CD14-positive monocyte (primary cell): ENCODE measurements at regions not wholly inside any gene's neighbourhood (a gene's known extent, or its start where the extent isn't known, plus 50 kb on each side); places are given as distances from the start of the nearest gene placed in this dataset.

Source experiments
- DNase-seq, 3 donors: peaks; one replicate each; pipeline ENCODE4 v3.0.0-alpha.2; 2011 to 2022
- H2AFZ ChIP-seq: 2 replicates; pipeline ENCODE4 v1.6.0; 2012; ENCODE audit warnings: mild to moderate bottlenecking, low read depth, low read length, inconsistent platforms; ENCODE audit not compliant: insufficient read depth, poor library complexity, severe bottlenecking
- H3K27ac ChIP-seq, 2 donors: 1 replicate in 1 of 2; 2 replicates in 1 of 2; pipeline ENCODE4 v1.5.1; 2012 to 2013; ENCODE audit warnings: low read length in 2 of 2, control low read depth in 1 of 2, inconsistent platforms in 1 of 2, low read depth in 1 of 2, mild to moderate bottlenecking in 1 of 2
- H3K27me3 ChIP-seq, 2 donors: one replicate each; pipeline versions ENCODE4 v1.6.0 to v1.6.1; 2011 to 2013; ENCODE audit warnings: low read length in 2 of 2; ENCODE audit not compliant: control insufficient read depth in 2 of 2, insufficient read depth in 2 of 2
- H3K36me3 ChIP-seq, 2 donors: replicated peaks in 1 of 2; 1 replicate in 1 of 2; 2 replicates in 1 of 2; pipeline versions ENCODE4 v1.5.1 to v1.6.1; 2012 to 2013; ENCODE audit warnings: low read length in 2 of 2, control low read depth in 1 of 2, inconsistent platforms in 1 of 2, mild to moderate bottlenecking in 1 of 2; ENCODE audit not compliant: insufficient read depth in 2 of 2, control insufficient read depth in 1 of 2
- H3K4me1 ChIP-seq, 2 donors: 1 replicate in 1 of 2; 2 replicates in 1 of 2; pipeline versions ENCODE4 v1.5.1 to v1.6.1; 2012 to 2013; ENCODE audit warnings: low read length in 2 of 2, control low read depth in 1 of 2, inconsistent platforms in 1 of 2, mild to moderate bottlenecking in 1 of 2, moderate library complexity in 1 of 2; ENCODE audit not compliant: insufficient read depth in 2 of 2, control insufficient read depth in 1 of 2
- H3K4me2 ChIP-seq: replicated peaks from 2 replicates; pipeline ENCODE3; 2012; ENCODE audit warnings: low read length, moderate library complexity, mild to moderate bottlenecking; ENCODE audit not compliant: poor library complexity, severe bottlenecking; ENCODE audit errors: extremely low read depth
- H3K4me3 ChIP-seq, 3 experiments: fragments of 200-600 bp in 1 of 3; sonication (generic) in 1 of 3; replicated peaks in 1 of 3; 1 replicate in 2 of 3; 2 replicates in 1 of 3; pipeline ENCODE4 v1.5.1; 2011 to 2013; ENCODE audit warnings: low read length in 3 of 3, mild to moderate bottlenecking in 3 of 3, control low read depth in 2 of 3, low read depth in 2 of 3, inconsistent platforms in 1 of 3, moderate library complexity in 1 of 3
- H3K79me2 ChIP-seq: 2 replicates; pipeline ENCODE4 v1.6.0; 2012; ENCODE audit warnings: mild to moderate bottlenecking, control low read depth, inconsistent platforms, low read length, moderate library complexity; ENCODE audit not compliant: insufficient read depth
- H3K9ac ChIP-seq: 2 replicates; pipeline ENCODE4 v1.6.0; 2017; ENCODE audit warnings: low read length, mild to moderate bottlenecking; ENCODE audit not compliant: insufficient read depth, poor library complexity, severe bottlenecking
- H3K9me3 ChIP-seq, 2 donors: replicated peaks in 1 of 2; 1 replicate in 1 of 2; 2 replicates in 1 of 2; pipeline versions ENCODE4 v1.5.1 to v1.6.1; 2012 to 2013; ENCODE audit warnings: low read length in 2 of 2, control low read depth in 1 of 2; ENCODE audit not compliant: control insufficient read depth in 1 of 2, insufficient read depth in 1 of 2
- H4K20me1 ChIP-seq: 2 replicates; pipeline ENCODE4 v1.6.0; 2012; ENCODE audit warnings: mild to moderate bottlenecking, low read length, control low read depth, moderate library complexity; ENCODE audit not compliant: insufficient read depth
- H3K27ac Mint-ChIP-seq, 7 donors: one replicate each; pipeline ENCODE4 v1.8.0; 2020; ENCODE audit warnings: mild to moderate bottlenecking in 7 of 7, mixed read lengths in 7 of 7, moderate library complexity in 6 of 7, inconsistent platforms in 2 of 7
- H3K27me3 Mint-ChIP-seq, 3 donors: one replicate each; pipeline ENCODE4 v1.8.0; 2021 to 2022; ENCODE audit warnings: low read depth in 3 of 3, mild to moderate bottlenecking in 3 of 3, mixed read lengths in 3 of 3, moderate library complexity in 3 of 3, inconsistent platforms in 1 of 3
- H3K36me3 Mint-ChIP-seq, 2 donors: one replicate each; pipeline ENCODE4 v1.8.0; 2020; ENCODE audit warnings: mixed read lengths in 2 of 2, inconsistent platforms in 1 of 2, mild to moderate bottlenecking in 1 of 2
- H3K4me1 Mint-ChIP-seq: one replicate; pipeline ENCODE4 v1.8.0; 2020; ENCODE audit warnings: mild to moderate bottlenecking, mixed read lengths
- H3K4me3 Mint-ChIP-seq, 2 donors: one replicate each; pipeline ENCODE4 v1.8.0; 2020; ENCODE audit warnings: mild to moderate bottlenecking in 2 of 2, mixed read lengths in 2 of 2, moderate library complexity in 1 of 2
- H3K9me3 Mint-ChIP-seq, 7 donors: one replicate each; pipeline ENCODE4 v1.8.0; 2020 to 2022; ENCODE audit warnings: mixed read lengths in 7 of 7, mild to moderate bottlenecking in 6 of 7, moderate library complexity in 6 of 7, inconsistent platforms in 2 of 7
- CTCF ChIP-seq: fragments of 200-600 bp; IDR thresholded peaks from one replicate; pipeline ENCODE4 v1.8.0; 2022; ENCODE audit warnings: antibody characterized with exemption, mild to moderate bottlenecking
- WGBS: methylation state at CpG from one replicate; pipeline ENCODE4 v1.1.5; 2013; ENCODE audit warnings: missing lambda C conversion rate; ENCODE audit not compliant: insufficient coverage; 5-methylcytosine and 5-hydroxymethylcytosine counted together
- intact Hi-C, 2 donors: fragments of 100-400 bp; cut with micrococcal nuclease; formaldehyde crosslinking; loops; one replicate each; pipeline versions ENCODE4 v1.15.0 to v1.15.1; 2023

GRCh38 chr7:25633426-25634036, 405.2 kb upstream of the NPVF start:
- Histone ChIP-seq H3K9me3 (no peaks in the 10 kb centered on the region), H3K27ac (no peak overlapping the region), H3K4me1 (no peaks in the 10 kb centered on the region), H3K79me2 (no peaks in the 10 kb centered on the region), H4K20me1 (no peaks in the 10 kb centered on the region), H3K9ac (no peak overlapping the region), H3K27me3 (no peaks in the 10 kb centered on the region), H3K36me3 (no peaks in the 10 kb centered on the region), H3K4me2 (no peak overlapping the region), H2AFZ (no peak overlapping the region), H3K4me3 (no peak overlapping the region)
- no peaks in the 10 kb centered on the region for H3K9me3 Mint-ChIP-seq
- no peak overlapping the region for H3K27ac Mint-ChIP-seq
- intact Hi-C loops: no loop called here
- no peaks in the 10 kb centered on the region for H3K4me1 Mint-ChIP-seq
- WGBS: 100% methylated on average over 3 of the region's 3 CpGs
- no peak for DNase-seq
- TF ChIP-seq CTCF: no peak
- no peaks in the 10 kb centered on the region for H3K36me3 Mint-ChIP-seq
- H3K27me3 Mint-ChIP-seq: peaks cover 0 to 4% (median 0%) of the 10 kb centered on the region in 3 donors
- H3K4me3 Mint-ChIP-seq: no peak overlapping the region

GRCh38 chr7:25636168-25636567, 407.9 kb upstream of the NPVF start:
- H3K27me3 Mint-ChIP-seq: peaks cover 0 to 4% (median 0%) of the 10 kb centered on the region in 3 donors
- Histone ChIP-seq H3K4me1 (no peaks in the 10 kb centered on the region), H3K9me3 (no peaks in the 10 kb centered on the region), H3K4me3 (no peak overlapping the region), H3K36me3 (no peaks in the 10 kb centered on the region), H4K20me1 (no peaks in the 10 kb centered on the region), H3K27ac (no peak overlapping the region), H3K4me2 (no peak overlapping the region), H3K9ac (no peak overlapping the region), H2AFZ (no peak overlapping the region), H3K79me2 (no peaks in the 10 kb centered on the region), H3K27me3 (no peaks in the 10 kb centered on the region)
- WGBS: no CpG with 5 or more reads among the region's 9 CpGs
- no peak for TF ChIP-seq CTCF
- no peak overlapping the region for H3K4me3 Mint-ChIP-seq
- H3K9me3 Mint-ChIP-seq: no peaks in the 10 kb centered on the region
- DNase-seq: no peak
- no peaks in the 10 kb centered on the region for H3K36me3 Mint-ChIP-seq
- intact Hi-C loops: no loop called here
- H3K27ac Mint-ChIP-seq: no peak overlapping the region
- H3K4me1 Mint-ChIP-seq: no peaks in the 10 kb centered on the region
